SK-N-SH (cell line): ENCODE measurements at regions not wholly inside any gene's neighbourhood (a gene's known extent, or its start where the extent isn't known, plus 50 kb on each side); places are given as distances from the start of the nearest gene placed in this dataset.

Experiments
- CHD2 ChIP-seq: fragments of 150-350 bp; IDR thresholded peaks from 2 replicates; pipeline ENCODE4 v1.6.1; 2018; ENCODE audit warnings: low read length; ENCODE audit not compliant: partially characterized antibody
- EZH2phosphoT487 ChIP-seq: fragments of 200-600 bp; sonication (generic); IDR thresholded peaks from 2 replicates; pipeline ENCODE4 v1.6.1; 2017; ENCODE audit warnings: low read depth, mixed run types, mild to moderate bottlenecking, antibody characterized with exemption, moderate library complexity, borderline replicate concordance
- GABPA ChIP-seq: IDR thresholded peaks from 2 replicates; pipeline ENCODE4 v1.4.0; 2012; ENCODE audit warnings: low read depth, mild to moderate bottlenecking
- JUND ChIP-seq: IDR thresholded peaks from 2 replicates; pipeline ENCODE4 v1.4.0; 2012
- NRF1 ChIP-seq: IDR thresholded peaks from 2 replicates; pipeline ENCODE4 v1.6.1; 2012; ENCODE audit warnings: low read depth, mild to moderate bottlenecking, low read length
- RFX5 ChIP-seq: IDR thresholded peaks from 2 replicates; pipeline ENCODE4 v1.6.1; 2012; ENCODE audit warnings: mild to moderate bottlenecking, improper control_type of control experiment, low read length
- TCF12 ChIP-seq: IDR thresholded peaks from 2 replicates; pipeline ENCODE4 v1.4.0; 2012
- YY1 ChIP-seq: IDR thresholded peaks from 2 replicates; pipeline ENCODE4 v1.4.0; 2012; ENCODE audit warnings: low read depth, mild to moderate bottlenecking
- TF ChIP-seq, protein P1 (sequence below): fragments of 200-600 bp; sonication (generic); IDR thresholded peaks from 2 replicates; pipeline ENCODE4 v1.6.1; 2017; ENCODE audit warnings: antibody characterized with exemption, mild to moderate bottlenecking, moderate library complexity

DNA sequence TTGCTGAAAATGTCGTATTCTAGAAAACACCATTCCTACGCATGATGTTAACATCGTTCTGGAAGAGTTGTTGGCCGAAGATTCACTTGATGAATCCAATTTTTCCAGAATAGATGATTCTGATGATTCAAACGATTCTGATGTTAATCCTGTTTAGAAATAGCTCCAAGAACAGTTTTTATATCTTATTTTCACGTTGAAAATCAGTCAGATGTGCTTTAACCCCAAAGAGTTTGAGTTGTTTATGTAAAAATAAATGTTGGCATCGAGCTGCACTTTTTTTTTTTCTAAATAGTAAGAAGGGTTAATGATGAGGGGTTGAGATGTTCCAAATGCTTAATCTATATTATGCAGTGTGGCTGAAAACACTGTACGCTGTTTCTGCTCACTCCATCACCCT is 99.9 kb upstream of the LINC00305 start:
- TF ChIP-seq GABPA (no peak), YY1 (no peak), CHD2 (no peak), JUND (no peak), NRF1 (no peak), EZH2phosphoT487 (no peak), RFX5 (no peak), TCF12 (no peak)
- TF ChIP-seq, protein P1, sequence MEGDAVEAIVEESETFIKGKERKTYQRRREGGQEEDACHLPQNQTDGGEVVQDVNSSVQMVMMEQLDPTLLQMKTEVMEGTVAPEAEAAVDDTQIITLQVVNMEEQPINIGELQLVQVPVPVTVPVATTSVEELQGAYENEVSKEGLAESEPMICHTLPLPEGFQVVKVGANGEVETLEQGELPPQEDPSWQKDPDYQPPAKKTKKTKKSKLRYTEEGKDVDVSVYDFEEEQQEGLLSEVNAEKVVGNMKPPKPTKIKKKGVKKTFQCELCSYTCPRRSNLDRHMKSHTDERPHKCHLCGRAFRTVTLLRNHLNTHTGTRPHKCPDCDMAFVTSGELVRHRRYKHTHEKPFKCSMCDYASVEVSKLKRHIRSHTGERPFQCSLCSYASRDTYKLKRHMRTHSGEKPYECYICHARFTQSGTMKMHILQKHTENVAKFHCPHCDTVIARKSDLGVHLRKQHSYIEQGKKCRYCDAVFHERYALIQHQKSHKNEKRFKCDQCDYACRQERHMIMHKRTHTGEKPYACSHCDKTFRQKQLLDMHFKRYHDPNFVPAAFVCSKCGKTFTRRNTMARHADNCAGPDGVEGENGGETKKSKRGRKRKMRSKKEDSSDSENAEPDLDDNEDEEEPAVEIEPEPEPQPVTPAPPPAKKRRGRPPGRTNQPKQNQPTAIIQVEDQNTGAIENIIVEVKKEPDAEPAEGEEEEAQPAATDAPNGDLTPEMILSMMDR: no peak
